ENCODE measurements at regions not wholly inside any gene's neighbourhood (a gene's known extent, or its start where the extent isn't known, plus 50 kb on each side); places are given as distances from the start of the nearest gene placed in this dataset.

DNA sequence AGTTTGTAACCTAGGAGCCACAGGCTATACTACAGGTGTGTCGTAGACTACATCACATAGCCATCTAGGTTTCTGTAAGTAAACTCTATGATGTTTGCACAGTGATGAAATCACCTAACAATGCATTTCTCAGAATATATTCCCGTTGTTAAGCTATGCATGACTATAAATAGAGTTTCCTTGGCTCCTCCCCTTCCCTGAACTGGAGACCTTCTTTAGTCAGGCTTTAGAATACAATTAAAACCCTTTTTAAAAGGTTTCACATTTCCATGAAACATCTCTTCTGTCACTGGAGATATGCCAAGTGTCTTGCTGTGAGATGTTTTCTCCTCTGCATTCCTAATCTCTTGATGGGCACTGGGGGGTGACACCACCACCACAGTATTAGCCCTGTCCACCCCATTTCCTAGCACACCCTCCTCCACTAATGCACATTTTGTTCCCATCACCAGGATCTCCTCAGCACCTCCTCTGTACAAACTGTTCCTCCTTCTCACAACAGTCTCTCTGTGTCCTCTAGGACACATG is 334.6 kb upstream of the CPEB2 start:
- no peak overlapping the region for H3K9ac ChIP-seq (ENCODE audit: insufficient read length, low read depth)
- DNase-seq (ENCODE audit: low read depth, low spot score) = no peak

DNA sequence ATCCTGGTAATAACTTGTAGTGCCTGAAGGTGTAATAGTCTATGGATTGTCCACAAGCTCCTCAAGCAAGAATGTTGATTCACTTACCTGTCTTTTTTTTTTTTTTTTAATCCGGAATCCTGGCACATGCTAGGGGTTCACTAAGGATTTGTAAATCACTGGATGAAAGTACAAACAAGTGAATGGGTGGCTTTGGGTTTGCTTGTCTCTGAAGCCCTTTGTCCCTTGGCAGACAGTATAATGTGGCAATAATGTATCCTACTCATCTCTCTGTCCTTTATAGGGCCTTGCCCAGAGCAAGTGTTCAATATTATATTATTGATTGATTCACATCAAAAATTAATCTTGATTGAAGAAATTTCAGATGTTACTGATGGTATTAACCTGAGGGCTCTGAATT is 334.0 kb upstream of the CPEB2 start:
- no peaks in the 10 kb centered on the region for H3K27me3 ChIP-seq (ENCODE audit: insufficient read depth, insufficient read length)
- peaks cover 11% of the 10 kb centered on the region for H3K9me3 ChIP-seq (ENCODE audit: insufficient read depth, low read length)
- no peak for DNase-seq (ENCODE audit: low read depth, low spot score)
- TF ChIP-seq SUZ12 (IDR thresholded peaks at IDR 0.05; ENCODE audit: extremely low read depth, insufficient read depth, insufficient read length) (no peak), YY1 (IDR thresholded peaks at IDR 0.05; ENCODE audit: insufficient read depth, insufficient read length) (no peak), ZNF274 (IDR thresholded peaks at IDR 0.05; ENCODE audit: low read depth, low read length) (no peak)
- H3K9ac ChIP-seq (ENCODE audit: insufficient read length, low read depth) = no peak overlapping the region
- no peaks in the 10 kb centered on the region for H3K36me3 ChIP-seq (ENCODE audit: insufficient read depth, insufficient read length, low read length)
- no peak overlapping the region for H3K4me3 ChIP-seq (ENCODE audit: insufficient read length, low read depth)
- H3K4me1 ChIP-seq (ENCODE audit: insufficient read depth, insufficient read length) = no peaks in the 10 kb centered on the region

More for the DNA sequence above, 334.6 kb upstream of the CPEB2 start:
- Histone ChIP-seq H3K4me1 (ENCODE audit: insufficient read depth, insufficient read length) (no peaks in the 10 kb centered on the region), H3K4me3 (ENCODE audit: insufficient read length, low read depth) (no peak overlapping the region), H3K27me3 (ENCODE audit: insufficient read depth, insufficient read length) (no peaks in the 10 kb centered on the region), H3K36me3 (ENCODE audit: insufficient read depth, insufficient read length, low read length) (no peaks in the 10 kb centered on the region), H3K9me3 (ENCODE audit: insufficient read depth, low read length) (peaks cover 11% of the 10 kb centered on the region)
- no peak for TF ChIP-seq YY1 (IDR thresholded peaks at IDR 0.05; ENCODE audit: insufficient read depth, insufficient read length)
- TF ChIP-seq ZNF274 (IDR thresholded peaks at IDR 0.05; ENCODE audit: low read depth, low read length) = no peak
- no peak for TF ChIP-seq SUZ12 (IDR thresholded peaks at IDR 0.05; ENCODE audit: extremely low read depth, insufficient read depth, insufficient read length)

DNA sequence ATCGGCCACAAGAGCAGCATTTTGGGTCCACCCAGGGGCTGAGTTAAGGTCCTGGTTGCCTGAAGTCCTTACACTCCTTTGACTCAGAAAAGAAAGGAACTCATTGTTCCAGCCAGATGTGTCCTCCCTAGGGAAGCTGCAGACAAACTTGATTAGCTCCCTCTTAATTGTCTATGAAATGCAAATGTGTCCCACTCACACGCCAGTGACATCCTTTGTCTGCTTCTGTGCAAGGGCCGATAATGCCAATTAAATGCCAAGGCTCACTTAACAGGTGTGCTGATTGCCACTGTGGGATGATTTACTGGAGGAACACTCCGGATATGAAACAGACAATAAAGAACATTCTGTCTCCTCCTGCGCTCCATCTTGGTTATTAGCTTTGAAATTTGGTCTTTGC is 332.9 kb upstream of the CPEB2 start:
- Histone ChIP-seq H3K36me3 (ENCODE audit: insufficient read depth, insufficient read length, low read length) (no peaks in the 10 kb centered on the region), H3K9ac (ENCODE audit: insufficient read length, low read depth) (no peak overlapping the region), H3K27me3 (ENCODE audit: insufficient read depth, insufficient read length) (no peaks in the 10 kb centered on the region), H3K9me3 (ENCODE audit: insufficient read depth, low read length) (peaks cover 11% of the 10 kb centered on the region), H3K4me1 (ENCODE audit: insufficient read depth, insufficient read length) (no peaks in the 10 kb centered on the region), H3K4me3 (ENCODE audit: insufficient read length, low read depth) (no peak overlapping the region)
- TF ChIP-seq SUZ12 (IDR thresholded peaks at IDR 0.05; ENCODE audit: extremely low read depth, insufficient read depth, insufficient read length) (no peak), ZNF274 (IDR thresholded peaks at IDR 0.05; ENCODE audit: low read depth, low read length) (no peak), YY1 (IDR thresholded peaks at IDR 0.05; ENCODE audit: insufficient read depth, insufficient read length) (no peak)
- DNase-seq (ENCODE audit: low read depth, low spot score) = no peak

DNA sequence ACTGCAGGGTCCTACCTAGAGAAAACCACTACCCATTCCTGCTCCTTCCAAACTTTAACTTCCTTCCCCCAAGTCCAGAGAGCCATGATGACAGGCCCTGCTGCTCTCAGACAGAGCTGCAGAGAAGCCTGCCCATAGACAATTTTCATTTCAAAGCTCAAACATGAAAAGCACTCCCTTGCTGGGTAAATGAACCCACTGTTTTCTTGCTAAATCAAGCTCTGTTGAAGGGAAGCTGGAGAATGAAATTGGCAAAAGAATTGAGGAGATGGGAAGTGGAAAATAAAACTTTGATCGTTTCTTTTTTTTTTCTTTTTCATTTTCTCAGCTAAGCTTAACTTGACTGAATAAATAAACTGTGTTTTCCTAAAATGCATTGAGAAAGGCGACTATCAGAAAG is 331.1 kb upstream of the CPEB2 start:
- no peaks in the 10 kb centered on the region for H3K27me3 ChIP-seq (ENCODE audit: insufficient read depth, insufficient read length)
- no peak for DNase-seq (ENCODE audit: low read depth, low spot score)
- no peaks in the 10 kb centered on the region for H3K36me3 ChIP-seq (ENCODE audit: insufficient read depth, insufficient read length, low read length)
- H3K9me3 ChIP-seq (ENCODE audit: insufficient read depth, low read length) = peaks cover 11% of the 10 kb centered on the region
- TF ChIP-seq YY1 (IDR thresholded peaks at IDR 0.05; ENCODE audit: insufficient read depth, insufficient read length) = no peak
- TF ChIP-seq SUZ12 (IDR thresholded peaks at IDR 0.05; ENCODE audit: extremely low read depth, insufficient read depth, insufficient read length) = no peak
- TF ChIP-seq ZNF274 (IDR thresholded peaks at IDR 0.05; ENCODE audit: low read depth, low read length) = no peak
- no peak overlapping the region for H3K9ac ChIP-seq (ENCODE audit: insufficient read length, low read depth)
- no peaks in the 10 kb centered on the region for H3K4me1 ChIP-seq (ENCODE audit: insufficient read depth, insufficient read length)
- no peak overlapping the region for H3K4me3 ChIP-seq (ENCODE audit: insufficient read length, low read depth)

DNA sequence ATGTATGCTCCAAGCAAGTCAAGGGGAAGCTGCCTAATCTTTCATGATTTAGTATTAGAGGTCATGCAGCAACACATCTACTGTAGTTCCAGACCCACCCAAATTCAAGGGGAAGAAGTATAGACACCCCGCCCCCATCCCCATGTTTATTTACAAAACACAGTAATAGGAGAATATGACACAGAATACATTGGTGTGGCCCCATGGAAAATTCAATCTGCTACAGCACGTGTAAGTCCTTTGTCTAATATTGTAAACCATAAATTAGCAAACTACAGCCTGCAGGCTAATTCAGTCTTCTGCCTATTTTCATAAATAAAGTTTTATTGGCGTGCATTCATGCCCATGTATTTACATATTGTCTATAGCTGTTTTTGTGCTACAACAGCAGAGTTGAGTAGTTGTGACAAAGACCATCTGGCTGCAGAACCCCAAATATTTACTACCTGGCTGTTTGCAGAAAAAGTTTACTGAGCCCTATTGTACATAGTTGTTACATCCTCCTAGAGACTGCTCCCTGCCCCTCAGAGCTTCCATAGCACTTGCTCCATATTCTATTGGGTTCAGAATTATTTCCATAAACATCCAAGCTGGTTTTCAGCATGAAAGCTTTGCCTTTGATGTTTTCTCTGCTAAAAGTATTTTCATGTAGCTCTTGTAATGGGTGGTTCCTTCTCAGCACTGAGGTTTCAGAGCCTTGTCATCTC is 326.8 kb upstream of the CPEB2 start:
- Histone ChIP-seq H3K27me3 (ENCODE audit: insufficient read depth, insufficient read length) (no peaks in the 10 kb centered on the region), H3K4me1 (ENCODE audit: insufficient read depth, insufficient read length) (no peaks in the 10 kb centered on the region), H3K9me3 (ENCODE audit: insufficient read depth, low read length) (no peaks in the 10 kb centered on the region), H3K4me3 (ENCODE audit: insufficient read length, low read depth) (no peak overlapping the region), H3K9ac (ENCODE audit: insufficient read length, low read depth) (no peak overlapping the region), H3K36me3 (ENCODE audit: insufficient read depth, insufficient read length, low read length) (no peaks in the 10 kb centered on the region)
- no peak for TF ChIP-seq YY1 (IDR thresholded peaks at IDR 0.05; ENCODE audit: insufficient read depth, insufficient read length)
- TF ChIP-seq ZNF274 (IDR thresholded peaks at IDR 0.05; ENCODE audit: low read depth, low read length) = no peak
- no peak for TF ChIP-seq SUZ12 (IDR thresholded peaks at IDR 0.05; ENCODE audit: extremely low read depth, insufficient read depth, insufficient read length)
- DNase-seq (ENCODE audit: low read depth, low spot score) = no peak

DNA sequence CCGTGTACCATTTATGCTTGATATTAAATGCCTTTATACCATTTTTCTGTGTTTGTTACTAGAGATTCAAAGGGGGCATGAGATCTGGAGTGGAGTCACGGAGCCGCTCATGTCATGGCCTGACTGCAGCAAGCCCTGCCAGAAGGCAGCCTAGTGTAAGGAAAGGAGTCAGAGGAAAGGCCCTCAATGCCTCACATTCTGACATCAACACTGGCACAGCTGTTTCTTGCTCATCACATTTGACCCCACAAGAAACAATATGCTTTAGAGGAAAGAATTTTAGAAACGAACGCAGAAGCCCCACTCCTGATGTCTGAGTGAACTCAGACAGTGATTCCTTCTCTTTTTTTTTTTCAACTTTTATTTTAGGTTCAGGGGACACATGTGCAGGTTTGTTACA is 322.4 kb upstream of the CPEB2 start:
- no peak for DNase-seq (ENCODE audit: low read depth, low spot score)
- Histone ChIP-seq H3K36me3 (ENCODE audit: insufficient read depth, insufficient read length, low read length) (no peaks in the 10 kb centered on the region), H3K4me3 (ENCODE audit: insufficient read length, low read depth) (no peak overlapping the region), H3K27me3 (ENCODE audit: insufficient read depth, insufficient read length) (no peaks in the 10 kb centered on the region), H3K4me1 (ENCODE audit: insufficient read depth, insufficient read length) (no peaks in the 10 kb centered on the region), H3K9ac (ENCODE audit: insufficient read length, low read depth) (no peak overlapping the region), H3K9me3 (ENCODE audit: insufficient read depth, low read length) (no peaks in the 10 kb centered on the region; the same call in 1 of the 2 replicates)
- TF ChIP-seq SUZ12 (IDR thresholded peaks at IDR 0.05; ENCODE audit: extremely low read depth, insufficient read depth, insufficient read length) (no peak), YY1 (IDR thresholded peaks at IDR 0.05; ENCODE audit: insufficient read depth, insufficient read length) (no peak), ZNF274 (IDR thresholded peaks at IDR 0.05; ENCODE audit: low read depth, low read length) (no peak)

DNA sequence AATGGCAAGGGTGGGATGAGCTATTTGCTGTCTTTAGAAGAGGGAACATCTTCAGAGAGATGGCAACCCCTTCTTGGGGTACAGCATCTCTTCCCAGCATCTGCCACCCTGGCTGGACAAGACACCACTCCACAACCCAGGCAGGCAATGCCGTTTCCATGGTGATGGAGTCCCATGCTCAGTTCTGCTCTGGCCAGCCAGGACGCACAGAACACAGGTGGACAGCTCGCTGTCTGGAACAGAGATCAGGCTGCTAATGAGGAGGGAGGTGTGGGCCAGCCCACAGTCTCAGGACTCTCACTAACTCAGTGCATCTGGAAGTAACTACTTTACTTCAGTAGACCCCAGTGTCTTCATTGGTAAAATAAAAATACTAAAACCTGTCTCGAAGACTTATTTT is 321.0 kb upstream of the CPEB2 start:
- no peak overlapping the region for H3K4me3 ChIP-seq (ENCODE audit: insufficient read length, low read depth)
- H3K27me3 ChIP-seq (ENCODE audit: insufficient read depth, insufficient read length) = no peaks in the 10 kb centered on the region
- H3K36me3 ChIP-seq (ENCODE audit: insufficient read depth, insufficient read length, low read length) = no peaks in the 10 kb centered on the region
- DNase-seq (ENCODE audit: low read depth, low spot score) = no peak
- H3K4me1 ChIP-seq (ENCODE audit: insufficient read depth, insufficient read length) = no peaks in the 10 kb centered on the region
- TF ChIP-seq YY1 (IDR thresholded peaks at IDR 0.05; ENCODE audit: insufficient read depth, insufficient read length) (no peak), SUZ12 (IDR thresholded peaks at IDR 0.05; ENCODE audit: extremely low read depth, insufficient read depth, insufficient read length) (no peak), ZNF274 (IDR thresholded peaks at IDR 0.05; ENCODE audit: low read depth, low read length) (no peak)
- H3K9ac ChIP-seq (ENCODE audit: insufficient read length, low read depth) = no peak overlapping the region
- no peaks in the 10 kb centered on the region; the same call in 1 of the 2 replicates for H3K9me3 ChIP-seq (ENCODE audit: insufficient read depth, low read length)

All from NT2/D1 (cell line).